GM04504 (cell line): ENCODE measurements at regions not wholly inside any gene's neighbourhood (a gene's known extent, or its start where the extent isn't known, plus 50 kb on each side); places are given as distances from the start of the nearest gene placed in this dataset.
"Not testable (repeated sequence)": the region's sequence is repeated elsewhere in the genome, so short reads cannot be mapped to it uniquely, and the experiment has no call there.

Experiments used
- DNase-seq: peaks from one replicate; pipeline ENCODE4 v3.0.0-alpha.2; 2012; ENCODE audit warnings: low read depth

- no peak for DNase-seq
These were observed 90.1 kb downstream of the SREK1 start for GRCh38 chr5:66234241-66234640.

DNA sequence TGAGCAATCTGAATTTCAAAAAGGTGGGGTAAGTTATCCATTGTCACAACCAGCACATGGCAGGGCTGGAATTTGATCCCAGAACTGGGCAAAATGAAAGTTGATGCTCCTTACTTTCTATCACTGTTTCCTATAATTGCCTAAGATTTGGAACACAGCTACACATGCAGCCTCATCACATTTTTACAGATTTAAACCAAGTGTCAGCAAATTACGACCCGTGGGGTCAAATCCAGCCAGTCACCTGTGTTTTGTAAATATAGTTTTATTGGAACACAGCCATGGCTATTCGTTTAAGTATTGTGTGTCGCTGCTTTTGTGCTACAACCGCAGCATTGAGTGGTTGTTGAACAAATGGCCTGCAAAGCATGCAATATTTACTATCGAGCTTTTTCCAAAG lies 94.3 kb downstream of the SREK1 start:
- DNase-seq = no peak

DNA sequence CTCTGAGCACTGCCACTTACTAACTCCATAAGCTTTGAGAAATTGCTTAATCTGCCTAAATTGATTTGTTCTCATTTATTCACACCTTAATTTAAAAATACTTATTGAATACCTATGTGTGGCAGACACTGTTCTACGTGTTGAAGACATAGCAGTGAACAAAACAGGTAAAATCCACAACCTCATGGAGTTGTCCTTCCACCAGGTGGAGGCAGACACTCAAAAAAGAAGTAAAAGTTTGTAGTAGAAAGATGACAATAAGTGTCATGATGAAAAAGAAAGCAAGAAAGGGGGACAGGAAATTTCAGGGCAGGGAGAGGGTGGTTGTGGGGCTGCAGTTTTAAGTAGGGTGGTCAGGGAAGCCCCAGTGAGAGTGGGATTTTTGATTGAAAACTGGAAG lies 94.9 kb downstream of the SREK1 start:
- DNase-seq = no peak

DNA sequence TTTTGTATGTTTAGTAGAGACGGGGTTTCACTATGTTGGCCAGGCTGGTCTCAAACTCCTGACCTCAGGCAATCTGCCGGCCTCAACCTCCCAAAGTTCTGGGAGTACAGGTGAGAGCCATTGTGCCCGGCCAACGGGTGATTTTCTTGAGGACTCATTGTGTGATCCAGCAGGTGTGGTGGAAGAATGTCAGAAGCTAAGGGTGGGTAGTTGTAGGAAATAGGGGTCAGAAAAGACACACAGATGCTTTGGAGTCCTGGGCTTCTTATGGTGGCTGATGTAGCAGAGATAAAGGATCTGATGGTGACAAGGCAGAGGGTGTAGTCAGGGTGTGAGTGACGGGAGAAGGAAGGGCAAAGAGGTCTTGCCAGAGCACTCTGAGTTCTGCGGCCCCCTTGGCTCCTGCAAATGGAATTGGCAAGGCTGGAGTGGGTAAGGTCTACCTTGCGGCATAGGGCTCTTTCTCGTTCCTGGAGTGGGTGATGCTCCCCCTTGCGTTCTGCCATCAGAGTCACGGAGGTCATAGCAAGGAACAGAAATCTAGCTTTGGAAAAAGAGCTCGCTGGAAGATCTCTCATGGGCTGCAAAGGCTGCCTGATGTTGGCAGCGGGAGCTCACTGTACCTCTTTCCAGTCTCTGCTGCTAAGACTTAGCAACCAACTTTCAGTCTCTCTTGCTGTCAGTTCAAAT lies 97.2 kb downstream of the SREK1 start:
- DNase-seq = no peak

DNA sequence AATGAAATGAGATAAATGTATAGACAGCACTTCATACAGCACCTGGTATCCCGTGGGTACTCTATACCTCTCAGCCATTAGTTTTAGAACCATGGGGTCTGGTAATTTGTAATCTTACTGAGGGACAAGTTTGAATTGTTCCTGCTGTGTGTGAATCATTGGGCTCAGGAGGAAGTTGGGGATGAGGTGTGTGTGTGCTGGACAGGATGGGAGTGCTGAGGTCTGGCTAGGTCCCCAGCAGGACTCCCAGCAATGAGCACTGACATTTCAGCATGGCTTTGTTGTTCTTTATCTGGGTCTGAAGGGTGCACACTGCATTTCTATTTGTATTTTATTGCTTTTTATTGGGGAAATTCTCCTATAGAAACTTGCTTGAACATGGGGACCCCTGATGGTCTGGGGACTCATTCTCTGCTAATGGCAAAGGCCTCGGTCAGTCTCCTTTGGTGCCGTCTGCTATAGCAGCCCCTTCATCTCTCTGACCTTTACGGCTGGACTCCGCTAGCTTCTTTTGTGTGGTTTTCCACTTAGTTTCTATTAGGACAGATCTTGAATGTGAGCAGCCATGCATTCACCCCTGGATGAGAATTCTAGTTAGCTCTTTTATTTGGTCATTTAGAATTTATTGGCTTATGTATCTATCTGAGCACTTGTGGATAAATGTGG lies 98.1 kb downstream of the SREK1 start:
- DNase-seq = no peak

DNA sequence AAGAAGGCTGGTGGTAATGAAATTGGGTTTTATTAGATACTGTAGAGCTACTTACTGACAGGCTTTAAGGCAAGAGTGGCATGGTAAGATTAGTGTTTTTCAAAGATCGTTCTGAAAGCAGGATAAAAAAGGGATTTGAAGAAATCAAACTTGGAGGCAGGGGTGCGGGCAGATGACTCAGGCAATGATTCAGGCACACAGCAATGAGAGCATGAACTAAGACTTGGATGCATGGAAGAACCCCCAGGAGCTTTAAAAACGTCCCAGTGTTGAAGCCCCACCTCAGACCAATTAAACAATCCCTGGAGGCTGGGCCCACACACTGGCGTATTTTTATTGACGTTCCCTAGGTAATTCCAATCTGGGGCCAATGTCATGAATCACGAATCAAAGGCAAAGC lies 102.5 kb downstream of the SREK1 start:
- no peak for DNase-seq

DNA sequence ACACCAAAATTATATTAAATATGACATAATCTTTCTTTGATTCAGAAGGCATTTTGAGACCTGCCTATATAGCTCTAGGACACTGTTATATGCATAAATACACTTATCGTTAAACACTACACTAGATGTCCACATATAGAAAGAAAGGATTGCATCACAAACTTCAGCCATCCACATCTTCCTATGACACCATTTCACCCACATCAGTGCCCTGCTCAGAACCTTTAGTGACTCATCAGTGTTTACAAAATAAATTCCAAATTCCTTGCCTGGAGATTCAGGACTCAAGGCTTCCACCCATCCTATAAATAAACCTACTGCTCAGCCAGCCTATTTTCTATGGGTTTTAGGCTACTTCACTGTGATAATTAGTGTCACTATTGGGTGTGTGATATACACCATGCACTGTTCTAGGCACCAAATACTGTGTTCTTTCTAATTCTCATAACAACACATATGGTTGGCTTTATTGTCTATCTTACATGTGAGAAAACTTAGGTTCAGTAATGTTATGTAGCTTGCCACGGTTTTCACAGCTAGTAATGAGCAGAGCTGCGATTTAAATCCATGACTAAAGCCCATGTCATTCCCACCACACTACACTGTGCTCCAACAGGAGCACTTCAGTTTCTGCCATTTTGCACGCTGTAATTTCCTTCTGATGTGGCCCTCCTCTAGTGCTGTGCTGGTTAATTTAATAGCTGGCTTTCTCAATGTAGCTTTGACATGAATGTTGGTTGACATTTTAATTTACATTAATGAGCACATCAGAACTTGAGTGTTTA lies 103.3 kb downstream of the SREK1 start:
- peak; percentile 17 for DNase-seq

DNA sequence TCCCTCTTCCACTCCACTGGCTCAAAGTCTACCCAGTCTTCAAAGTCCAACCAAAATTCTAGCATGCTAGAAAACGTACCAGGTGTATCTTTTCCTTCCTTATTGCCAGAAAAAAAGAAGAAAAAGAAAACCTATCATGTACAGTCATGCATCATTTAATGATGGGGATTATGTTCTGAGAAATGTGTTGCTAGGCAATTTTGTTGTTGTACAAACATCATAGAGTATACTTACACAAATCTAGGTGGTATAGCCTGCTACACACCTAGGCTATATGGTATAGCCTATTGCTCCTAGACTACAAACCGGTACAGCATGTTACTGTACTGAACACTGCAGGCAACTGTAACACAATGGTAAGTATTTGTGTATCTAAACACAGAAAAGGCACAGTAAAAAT lies 104.8 kb downstream of the SREK1 start:
- DNase-seq = no peak

GRCh38 chr5:66249920-66250319 lies 105.8 kb downstream of the SREK1 start:
- DNase-seq = no peak

- DNase-seq = no peak
These were observed 108.7 kb downstream of the SREK1 start for GRCh38 chr5:66252849-66253248.

DNA sequence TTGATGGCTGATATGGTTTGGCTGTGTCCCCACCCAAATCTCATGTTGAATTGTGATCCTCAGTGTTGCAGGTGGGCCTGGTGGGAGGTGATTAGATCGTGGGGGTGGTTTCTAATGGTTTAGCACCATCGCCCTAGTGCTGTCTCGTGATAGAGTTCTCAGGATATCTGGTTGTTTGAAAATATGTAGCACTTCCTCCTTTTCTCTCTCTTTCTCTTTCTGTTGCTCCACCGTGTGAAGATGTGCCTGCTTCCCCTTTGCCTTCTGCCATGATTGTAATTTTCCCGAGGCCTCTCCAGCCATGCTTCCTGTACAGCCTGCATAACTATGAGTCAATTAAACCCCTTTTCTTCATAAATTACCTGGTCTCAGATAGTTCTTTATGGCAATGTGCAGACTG lies 111.6 kb downstream of the SREK1 start:
- no peak for DNase-seq

- DNase-seq = no peak
These were observed 129.0 kb downstream of the SREK1 start for GRCh38 chr5:66273121-66273520.

- no peak for DNase-seq
These were observed 132.9 kb downstream of the SREK1 start for GRCh38 chr5:66276986-66277385.

DNA sequence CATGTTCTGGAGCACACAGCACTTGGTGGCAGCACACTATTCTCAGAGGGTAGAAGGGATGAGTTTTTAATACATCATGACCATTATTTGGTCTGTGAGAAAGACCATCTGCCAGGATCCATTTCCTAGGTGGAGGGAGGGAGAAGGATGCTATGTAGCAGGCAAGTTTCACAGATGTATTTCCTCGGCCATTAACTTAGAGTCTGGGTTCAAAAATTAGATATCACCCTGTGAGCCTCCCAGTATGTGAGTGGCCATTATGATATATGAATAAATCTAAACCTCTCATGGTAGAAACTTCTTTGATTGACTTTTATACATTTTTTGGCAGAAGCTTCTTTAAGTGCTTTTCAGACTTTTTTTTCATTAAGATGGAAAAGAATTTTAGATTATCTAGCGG lies 133.9 kb downstream of the SREK1 start:
- no peak for DNase-seq

GRCh38 chr5:66281294-66281693 lies 137.2 kb downstream of the SREK1 start:
- no peak for DNase-seq

- no peak for DNase-seq
These were observed 140.7 kb downstream of the SREK1 start for GRCh38 chr5:66284588-66285342.

- no peak for DNase-seq
These were observed 141.3 kb downstream of the SREK1 start for GRCh38 chr5:66285343-66285922.

GRCh38 chr5:66291771-66292170 lies 147.7 kb downstream of the SREK1 start:
- DNase-seq = no peak

- not testable (repeated sequence) for DNase-seq
These were observed 149.8 kb downstream of the SREK1 start for GRCh38 chr5:66293851-66294250.

GRCh38 chr5:66299463-66299862 lies 155.4 kb downstream of the SREK1 start:
- DNase-seq = no peak

DNA sequence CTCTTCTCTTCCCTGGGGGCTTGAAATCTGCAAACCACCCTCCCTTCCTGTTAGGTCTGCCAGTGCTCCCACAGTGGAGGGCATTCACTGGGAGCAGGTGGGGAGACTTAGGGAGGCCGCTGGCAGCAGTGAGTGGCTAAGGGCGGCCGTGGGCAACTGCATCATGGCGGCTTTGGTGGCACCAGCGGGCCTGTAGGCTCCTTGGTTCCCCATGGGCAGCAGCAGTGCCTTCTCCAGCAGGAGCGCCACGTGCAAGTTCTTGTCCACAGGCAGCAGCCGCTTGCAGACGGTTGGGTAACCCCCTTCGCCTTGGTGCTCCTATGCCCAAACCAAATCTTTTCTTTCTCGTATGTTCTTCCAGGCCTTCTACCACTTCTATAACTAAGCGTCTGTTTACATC lies 158.2 kb downstream of the SREK1 start:
- DNase-seq = no peak
